Fibroblast of skin of right quadriceps (primary cell): ENCODE measurements at regions not wholly inside any gene's neighbourhood (a gene's known extent, or its start where the extent isn't known, plus 50 kb on each side); places are given as distances from the start of the nearest gene placed in this dataset.

Experiments
- DNase-seq: peaks from one replicate; pipeline ENCODE4 v3.0.0-alpha.2; 2013

GRCh38 chr10:8508882-8509281 lies 454.4 kb downstream of the GATA3 start:
- no peak for DNase-seq

GRCh38 chr10:8510471-8510870 lies 456.0 kb downstream of the GATA3 start:
- no peak for DNase-seq

- DNase-seq = no peak
Measured at GRCh38 chr10:8511026-8511425, 456.5 kb downstream of the GATA3 start.

- no peak for DNase-seq
Measured at GRCh38 chr10:8513155-8514147, 459.0 kb downstream of the GATA3 start.

GRCh38 chr10:8520382-8520781 lies 465.9 kb downstream of the GATA3 start:
- no peak for DNase-seq

GRCh38 chr10:8527773-8528172 lies 473.3 kb downstream of the GATA3 start:
- no peak for DNase-seq

GRCh38 chr10:8531116-8531515 lies 476.6 kb downstream of the GATA3 start:
- DNase-seq = no peak

- DNase-seq = no peak
Measured at GRCh38 chr10:8532647-8533046, 478.2 kb downstream of the GATA3 start.

- DNase-seq = no peak
Measured at GRCh38 chr10:8533462-8533861, 479.0 kb downstream of the GATA3 start.

GRCh38 chr10:8534096-8534495 lies 479.6 kb downstream of the GATA3 start:
- no peak for DNase-seq

GRCh38 chr10:8534891-8535290 lies 480.4 kb downstream of the GATA3 start:
- no peak for DNase-seq

- no peak for DNase-seq
Measured at GRCh38 chr10:8539056-8539455, 484.6 kb downstream of the GATA3 start.

GRCh38 chr10:8543361-8544056 lies 489.0 kb downstream of the GATA3 start:
- no peak for DNase-seq

- DNase-seq = no peak
Measured at GRCh38 chr10:8544057-8544380, 489.5 kb downstream of the GATA3 start.

- no peak for DNase-seq
Measured at GRCh38 chr10:8544500-8544899, 490.0 kb downstream of the GATA3 start.

GRCh38 chr10:8554574-8554973 lies 500.1 kb downstream of the GATA3 start:
- no peak for DNase-seq

- no peak for DNase-seq
Measured at GRCh38 chr10:8556321-8556720, 501.8 kb downstream of the GATA3 start.

- no peak for DNase-seq
Measured at GRCh38 chr10:8563478-8563877, 509.0 kb downstream of the GATA3 start.

GRCh38 chr10:8566737-8567136 lies 512.2 kb downstream of the GATA3 start:
- DNase-seq = no peak

- no peak for DNase-seq
Measured at GRCh38 chr10:8568401-8568800, 513.9 kb downstream of the GATA3 start.

- no peak for DNase-seq
Measured at GRCh38 chr10:8575620-8576019, 521.1 kb downstream of the GATA3 start.

GRCh38 chr10:8576281-8576680 lies 521.8 kb downstream of the GATA3 start:
- DNase-seq = no peak

GRCh38 chr10:8576911-8577310 lies 522.4 kb downstream of the GATA3 start:
- no peak for DNase-seq

- DNase-seq = no peak
Measured at GRCh38 chr10:8577686-8578085, 523.2 kb downstream of the GATA3 start.
